Fibroblast of the aortic adventitia (primary cell): ENCODE measurements at regions not wholly inside any gene's neighbourhood (a gene's known extent, or its start where the extent isn't known, plus 50 kb on each side); places are given as distances from the start of the nearest gene placed in this dataset.
"Not testable (repeated sequence)": the region's sequence is repeated elsewhere in the genome, so short reads cannot be mapped to it uniquely, and the experiment has no call there.

Experiments used
- DNase-seq: peaks from one replicate; pipeline ENCODE4 v3.0.0-alpha.2; 2010; ENCODE audit warnings: low read depth
- H3K4me3 ChIP-seq: 2 replicates; pipeline ENCODE4 v1.5.1; 2011; ENCODE audit warnings: low read depth, mild to moderate bottlenecking, control low read depth, low read length, moderate library complexity
- TF ChIP-seq, protein P1 (sequence below): IDR thresholded peaks from 2 replicates; pipeline ENCODE4 v1.5.1; 2011; ENCODE audit warnings: mild to moderate bottlenecking, low read length, control low read depth, inconsistent platforms; ENCODE audit not compliant: insufficient read depth

DNA sequence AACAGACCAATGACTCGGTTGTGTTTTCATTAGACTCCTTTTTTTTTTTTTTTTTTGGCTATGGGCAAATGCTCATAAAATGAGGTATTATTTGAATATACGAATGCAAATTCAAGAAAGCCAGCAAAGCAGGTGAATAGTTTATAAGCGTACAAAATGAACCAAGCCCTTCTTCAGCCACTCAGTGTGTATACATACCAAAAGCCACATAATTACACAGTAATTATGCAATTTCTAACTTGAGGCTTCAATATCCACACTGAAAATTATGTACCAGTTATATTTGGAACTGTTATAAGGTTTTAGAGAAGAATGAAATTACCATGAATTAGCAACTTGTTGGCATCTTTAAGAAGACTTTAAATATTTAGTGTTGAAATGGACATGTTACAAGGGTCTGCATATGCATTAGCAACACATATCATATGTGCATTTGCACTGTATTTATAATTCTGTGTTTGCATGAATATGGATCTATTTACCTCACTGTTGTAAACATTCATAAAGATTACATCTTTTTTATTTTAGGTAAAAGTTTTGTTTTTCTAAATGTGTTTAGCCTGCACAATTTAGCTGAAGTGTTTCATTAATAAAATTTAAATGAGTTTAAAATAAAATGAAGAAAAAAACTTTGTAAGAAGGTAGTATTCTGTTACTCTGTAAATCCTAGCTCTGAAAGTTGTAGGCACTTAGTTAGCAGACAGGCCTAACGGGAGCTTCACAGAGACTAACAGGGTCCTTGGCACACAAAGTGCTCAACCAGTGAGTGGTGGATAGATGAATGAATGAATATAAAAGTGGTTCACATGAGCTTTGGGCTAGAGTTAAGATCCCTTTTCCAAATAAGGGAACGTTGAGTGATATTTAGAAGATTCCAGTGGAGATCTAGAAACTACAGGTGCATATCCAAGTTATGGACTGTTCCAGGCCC is 241.0 kb upstream of the NFIA start:
- TF ChIP-seq, protein P1, sequence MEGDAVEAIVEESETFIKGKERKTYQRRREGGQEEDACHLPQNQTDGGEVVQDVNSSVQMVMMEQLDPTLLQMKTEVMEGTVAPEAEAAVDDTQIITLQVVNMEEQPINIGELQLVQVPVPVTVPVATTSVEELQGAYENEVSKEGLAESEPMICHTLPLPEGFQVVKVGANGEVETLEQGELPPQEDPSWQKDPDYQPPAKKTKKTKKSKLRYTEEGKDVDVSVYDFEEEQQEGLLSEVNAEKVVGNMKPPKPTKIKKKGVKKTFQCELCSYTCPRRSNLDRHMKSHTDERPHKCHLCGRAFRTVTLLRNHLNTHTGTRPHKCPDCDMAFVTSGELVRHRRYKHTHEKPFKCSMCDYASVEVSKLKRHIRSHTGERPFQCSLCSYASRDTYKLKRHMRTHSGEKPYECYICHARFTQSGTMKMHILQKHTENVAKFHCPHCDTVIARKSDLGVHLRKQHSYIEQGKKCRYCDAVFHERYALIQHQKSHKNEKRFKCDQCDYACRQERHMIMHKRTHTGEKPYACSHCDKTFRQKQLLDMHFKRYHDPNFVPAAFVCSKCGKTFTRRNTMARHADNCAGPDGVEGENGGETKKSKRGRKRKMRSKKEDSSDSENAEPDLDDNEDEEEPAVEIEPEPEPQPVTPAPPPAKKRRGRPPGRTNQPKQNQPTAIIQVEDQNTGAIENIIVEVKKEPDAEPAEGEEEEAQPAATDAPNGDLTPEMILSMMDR: no peak
- no peak overlapping the region for H3K4me3 ChIP-seq
- DNase-seq: no peak

DNA sequence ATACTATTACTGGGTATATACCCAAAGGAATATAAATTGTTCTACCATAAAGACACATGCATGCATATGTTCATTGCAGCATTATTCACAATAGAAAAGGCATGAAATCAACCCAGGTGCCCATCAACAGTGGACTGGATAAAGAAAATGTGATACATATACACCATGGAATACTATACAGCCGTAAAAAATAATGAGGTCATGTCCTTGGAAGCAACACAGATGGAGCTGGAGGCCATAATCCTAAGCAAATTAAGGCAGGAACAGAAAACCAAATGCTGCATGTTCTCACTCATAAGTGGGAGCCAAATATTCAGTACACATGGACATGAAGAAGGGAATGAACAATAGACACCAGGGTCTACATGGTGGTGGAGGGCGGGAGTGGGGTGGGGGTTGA is 241.9 kb upstream of the NFIA start:
- not testable (repeated sequence) for DNase-seq, H3K4me3 ChIP-seq

DNA sequence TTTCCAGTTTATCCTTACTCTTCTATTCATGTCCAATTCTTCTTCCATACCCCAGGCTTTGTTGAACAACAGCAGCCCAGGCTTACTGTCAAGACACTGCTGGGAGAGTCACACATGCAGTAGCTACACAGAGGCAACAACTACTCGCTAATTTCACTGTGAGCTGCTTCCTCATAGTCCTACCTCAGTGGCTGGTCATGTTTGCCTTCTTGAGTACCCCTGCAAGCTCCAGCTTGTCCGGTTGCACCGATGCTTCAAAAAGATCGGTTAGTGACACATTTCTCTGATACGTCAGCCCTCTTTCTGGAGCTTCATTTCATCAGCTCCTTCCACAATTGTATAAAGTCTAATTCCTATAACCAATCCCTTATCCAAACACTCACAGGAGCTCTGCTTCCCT is 246.7 kb upstream of the NFIA start:
- H3K4me3 ChIP-seq: no peak overlapping the region
- no peak for DNase-seq
- TF ChIP-seq, protein P1: no peak

DNA sequence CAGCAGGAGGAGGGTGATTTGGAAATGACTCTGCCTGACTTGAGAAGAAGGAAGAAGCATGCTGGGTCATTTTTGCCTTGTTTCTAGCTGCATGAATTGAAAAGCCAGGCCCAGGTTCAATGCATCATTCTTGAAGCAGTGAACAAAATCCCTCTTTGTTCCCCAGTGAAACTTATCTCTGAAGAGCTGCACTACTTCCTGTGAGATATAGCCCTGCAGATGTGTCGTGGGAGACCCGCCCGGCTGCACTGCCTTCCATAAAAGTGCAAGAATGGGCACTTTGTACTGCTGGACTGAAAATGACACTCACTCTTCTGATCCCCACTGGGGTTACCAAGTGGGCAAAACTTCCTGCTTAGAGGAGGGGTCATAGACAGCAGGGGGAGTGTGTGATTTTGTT is 249.2 kb upstream of the NFIA start:
- no peak for DNase-seq
- H3K4me3 ChIP-seq: no peak overlapping the region
- TF ChIP-seq, protein P1: no peak

DNA sequence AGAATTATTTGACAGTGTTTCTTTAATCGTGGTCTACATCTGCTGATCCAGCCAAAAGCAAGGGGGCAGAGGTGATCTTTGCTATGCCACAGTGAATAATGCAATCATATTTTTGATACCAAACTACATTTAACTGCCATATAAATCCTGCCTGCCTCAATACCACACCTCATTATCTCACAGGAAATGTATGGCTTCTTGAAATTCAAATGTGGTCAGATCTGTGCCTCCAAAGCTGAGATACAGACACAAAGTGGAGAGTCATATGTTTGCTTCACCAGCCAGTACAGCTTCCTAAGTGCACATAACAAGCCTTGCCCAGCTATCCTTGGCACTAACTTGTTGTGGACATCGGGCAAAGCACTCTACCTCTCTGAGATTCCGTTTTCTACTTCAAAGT is 250.0 kb upstream of the NFIA start:
- no peak overlapping the region for H3K4me3 ChIP-seq
- TF ChIP-seq, protein P1: no peak
- DNase-seq: no peak

DNA sequence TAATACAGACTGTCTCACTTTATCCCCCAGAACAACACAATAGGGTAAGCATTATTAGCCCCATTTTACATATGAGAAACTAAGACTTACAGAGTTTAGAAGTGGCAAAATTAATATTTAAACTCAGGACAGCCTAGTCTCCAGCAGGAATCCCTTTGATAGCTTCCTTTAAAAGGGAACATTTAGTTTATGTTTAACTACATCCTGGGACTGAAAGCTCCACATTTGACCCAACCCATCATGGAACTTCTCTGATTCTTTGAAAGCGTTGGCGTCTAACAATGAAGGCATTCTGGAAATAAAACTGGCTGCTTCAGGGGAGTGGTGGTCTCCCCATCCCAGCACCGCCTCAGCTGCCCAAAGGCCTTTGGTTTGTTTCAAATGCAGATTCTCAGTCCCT is 250.6 kb upstream of the NFIA start:
- TF ChIP-seq, protein P1: no peak
- DNase-seq: no peak
- H3K4me3 ChIP-seq: no peak overlapping the region

DNA sequence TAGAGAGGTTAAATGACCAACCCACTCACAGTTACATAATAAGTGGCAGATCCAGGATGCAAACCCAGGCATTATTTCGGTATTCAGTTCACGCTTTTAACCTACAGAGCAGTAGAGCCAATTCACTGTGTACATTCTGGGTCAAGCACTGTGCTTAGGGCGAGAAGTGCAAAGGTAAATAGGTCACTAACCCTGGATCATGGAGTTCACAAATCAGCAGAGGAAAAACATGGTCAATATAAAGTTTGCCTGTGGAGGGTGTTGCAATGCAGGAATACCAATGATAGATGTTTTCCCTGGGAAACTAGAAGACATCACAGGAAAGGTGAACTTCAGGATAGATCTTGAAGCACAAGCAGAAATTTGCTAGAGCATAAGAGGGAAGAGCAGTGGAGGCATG is 253.4 kb upstream of the NFIA start:
- TF ChIP-seq, protein P1: no peak
- no peak for DNase-seq
- H3K4me3 ChIP-seq: no peak overlapping the region
